CD4-positive, alpha-beta T cell treated with Interleukin-17A for 1 hour (primary cell): ENCODE measurements at regions not wholly inside any gene's neighbourhood (a gene's known extent, or its start where the extent isn't known, plus 50 kb on each side); places are given as distances from the start of the nearest gene placed in this dataset.

Experiments used
- DNase-seq: peaks from one replicate; pipeline ENCODE4 v3.0.0-alpha.2; 2020

- DNase-seq: no peak
These were observed 419.4 kb downstream of the PTPRC start for GRCh38 chr1:199058281-199058680.

- DNase-seq: no peak
These were observed 426.1 kb downstream of the PTPRC start for GRCh38 chr1:199064971-199065370.

GRCh38 chr1:199067483-199067882, 428.6 kb downstream of the PTPRC start:
- no peak for DNase-seq

- no peak for DNase-seq
These were observed 432.2 kb downstream of the PTPRC start for GRCh38 chr1:199071080-199071479.

GRCh38 chr1:199073166-199073565, 434.3 kb downstream of the PTPRC start:
- no peak for DNase-seq

GRCh38 chr1:199075792-199076191, 437.0 kb downstream of the PTPRC start:
- no peak for DNase-seq

GRCh38 chr1:199079994-199080393, 441.2 kb downstream of the PTPRC start:
- no peak for DNase-seq

GRCh38 chr1:199081739-199082138, 442.9 kb downstream of the PTPRC start:
- no peak for DNase-seq

- no peak for DNase-seq
These were observed 444.0 kb downstream of the PTPRC start for GRCh38 chr1:199082778-199083389.

- DNase-seq: no peak
These were observed 444.8 kb downstream of the PTPRC start for GRCh38 chr1:199083680-199084079.

GRCh38 chr1:199084293-199084692, 445.5 kb downstream of the PTPRC start:
- DNase-seq: no peak

GRCh38 chr1:199085903-199086302, 447.1 kb downstream of the PTPRC start:
- no peak for DNase-seq

- DNase-seq: no peak
These were observed 448.3 kb downstream of the PTPRC start for GRCh38 chr1:199087144-199087543.

- DNase-seq: peak; percentile 73
These were observed 450.7 kb downstream of the PTPRC start for GRCh38 chr1:199089393-199090122.

GRCh38 chr1:199095628-199096027, 456.8 kb downstream of the PTPRC start:
- peak; percentile 17 for DNase-seq

- no peak for DNase-seq
These were observed 457.8 kb downstream of the PTPRC start for GRCh38 chr1:199096591-199096990.

- DNase-seq: no peak
These were observed 459.6 kb downstream of the PTPRC start for GRCh38 chr1:199098468-199098867.

- no peak for DNase-seq
These were observed 462.3 kb downstream of the PTPRC start for GRCh38 chr1:199101139-199101538.

- no peak for DNase-seq
These were observed 462.8 kb downstream of the PTPRC start for GRCh38 chr1:199101635-199102034.

GRCh38 chr1:199102239-199102638, 463.4 kb downstream of the PTPRC start:
- no peak for DNase-seq

GRCh38 chr1:199109160-199109559, 470.3 kb downstream of the PTPRC start:
- DNase-seq: no peak

- DNase-seq: no peak
These were observed 473.5 kb downstream of the PTPRC start for GRCh38 chr1:199112365-199112764.

GRCh38 chr1:199113265-199113869, 474.5 kb downstream of the PTPRC start:
- DNase-seq: peak; percentile 65

- no peak for DNase-seq
These were observed 477.6 kb downstream of the PTPRC start for GRCh38 chr1:199116488-199116887.
